ENCODE measurements at regions not wholly inside any gene's neighbourhood (a gene's known extent, or its start where the extent isn't known, plus 50 kb on each side); places are given as distances from the start of the nearest gene placed in this dataset.
"Not testable (repeated sequence)": the region's sequence is repeated elsewhere in the genome, so short reads cannot be mapped to it uniquely, and the experiment has no call there.

- Mint-ChIP-seq H3K27me3 (peaks cover 4% of the 10 kb centered on the region), H3K27ac (no peak overlapping the region), H3K4me1 (ENCODE audit: low read depth) (no peaks in the 10 kb centered on the region), H3K4me3 (no peak overlapping the region), H3K9me3 (no peaks in the 10 kb centered on the region), H3K36me3 (ENCODE audit: low read depth) (no peaks in the 10 kb centered on the region)
- DNase-seq = no peak
Measured at GRCh38 chr11:105389952-105390351, 219.9 kb upstream of the GRIA4 start.

GRCh38 chr11:105388006-105388405 lies 221.9 kb upstream of the GRIA4 start:
- H3K27me3 Mint-ChIP-seq = peaks cover 4% of the 10 kb centered on the region
- no peak overlapping the region for H3K4me3 Mint-ChIP-seq
- no peaks in the 10 kb centered on the region for H3K4me1 Mint-ChIP-seq (ENCODE audit: low read depth)
- no peaks in the 10 kb centered on the region for H3K9me3 Mint-ChIP-seq
- no peaks in the 10 kb centered on the region for H3K36me3 Mint-ChIP-seq (ENCODE audit: low read depth)
- H3K27ac Mint-ChIP-seq = no peak overlapping the region
- no peak for DNase-seq

GRCh38 chr11:105381941-105382340 lies 227.9 kb upstream of the GRIA4 start:
- H3K27me3 Mint-ChIP-seq = no peaks in the 10 kb centered on the region

GRCh38 chr11:105377870-105378269 lies 232.0 kb upstream of the GRIA4 start:
- H3K36me3 Mint-ChIP-seq (ENCODE audit: low read depth) = no peaks in the 10 kb centered on the region
- no peaks in the 10 kb centered on the region for H3K4me1 Mint-ChIP-seq (ENCODE audit: low read depth)
- no peaks in the 10 kb centered on the region for H3K27me3 Mint-ChIP-seq
- no peak overlapping the region for H3K4me3 Mint-ChIP-seq
- H3K27ac Mint-ChIP-seq = no peak overlapping the region
- DNase-seq = no peak
- H3K9me3 Mint-ChIP-seq = peaks cover 9% of the 10 kb centered on the region

More at GRCh38 chr11:105381941-105382340, 227.9 kb upstream of the GRIA4 start:
- Mint-ChIP-seq H3K4me1 (ENCODE audit: low read depth) (no peaks in the 10 kb centered on the region), H3K36me3 (ENCODE audit: low read depth) (no peaks in the 10 kb centered on the region), H3K9me3 (no peaks in the 10 kb centered on the region), H3K27ac (no peak overlapping the region), H3K4me3 (no peak overlapping the region)
- DNase-seq = no peak

GRCh38 chr11:105372206-105372605 lies 232.6 kb upstream of the CARD18 start:
- H3K27ac Mint-ChIP-seq = no peak overlapping the region
- no peaks in the 10 kb centered on the region for H3K27me3 Mint-ChIP-seq
- peaks cover 9% of the 10 kb centered on the region for H3K9me3 Mint-ChIP-seq
- no peaks in the 10 kb centered on the region for H3K4me1 Mint-ChIP-seq (ENCODE audit: low read depth)
- H3K4me3 Mint-ChIP-seq = no peak overlapping the region
- no peaks in the 10 kb centered on the region for H3K36me3 Mint-ChIP-seq (ENCODE audit: low read depth)
- DNase-seq = no peak

GRCh38 chr11:105371311-105371710 lies 231.7 kb upstream of the CARD18 start:
- no peak overlapping the region for H3K4me3 Mint-ChIP-seq
- DNase-seq = no peak
- no peaks in the 10 kb centered on the region for H3K27me3 Mint-ChIP-seq
- peaks cover 5% of the 10 kb centered on the region for H3K9me3 Mint-ChIP-seq
- H3K27ac Mint-ChIP-seq = no peak overlapping the region
- no peaks in the 10 kb centered on the region for H3K36me3 Mint-ChIP-seq (ENCODE audit: low read depth)
- no peaks in the 10 kb centered on the region for H3K4me1 Mint-ChIP-seq (ENCODE audit: low read depth)

- Mint-ChIP-seq H3K27ac (no peak overlapping the region), H3K9me3 (no peaks in the 10 kb centered on the region), H3K36me3 (ENCODE audit: low read depth) (no peaks in the 10 kb centered on the region), H3K4me3 (no peak overlapping the region), H3K27me3 (peaks cover 3% of the 10 kb centered on the region), H3K4me1 (ENCODE audit: low read depth) (no peaks in the 10 kb centered on the region)
- DNase-seq = no peak
Measured at GRCh38 chr11:105368711-105369110, 229.1 kb upstream of the CARD18 start.

- Mint-ChIP-seq H3K27me3 (peaks cover 3% of the 10 kb centered on the region), H3K27ac (no peak overlapping the region), H3K4me3 (no peak overlapping the region), H3K36me3 (ENCODE audit: low read depth) (no peaks in the 10 kb centered on the region), H3K4me1 (ENCODE audit: low read depth) (no peaks in the 10 kb centered on the region), H3K9me3 (no peaks in the 10 kb centered on the region)
- DNase-seq = no peak
Measured at GRCh38 chr11:105367129-105367528, 227.6 kb upstream of the CARD18 start.

GRCh38 chr11:105361651-105362050 lies 222.1 kb upstream of the CARD18 start:
- Mint-ChIP-seq H3K27me3 (peaks cover 14% of the 10 kb centered on the region), H3K4me1 (ENCODE audit: low read depth) (no peaks in the 10 kb centered on the region)
- no peak for DNase-seq

GRCh38 chr11:105357764-105358163 lies 218.2 kb upstream of the CARD18 start:
- Mint-ChIP-seq H3K27ac (no peak overlapping the region), H3K4me1 (ENCODE audit: low read depth) (no peaks in the 10 kb centered on the region), H3K9me3 (no peaks in the 10 kb centered on the region), H3K4me3 (no peak overlapping the region), H3K27me3 (peaks cover 11% of the 10 kb centered on the region), H3K36me3 (ENCODE audit: low read depth) (no peaks in the 10 kb centered on the region)
- no peak for DNase-seq

More at GRCh38 chr11:105361651-105362050, 222.1 kb upstream of the CARD18 start:
- no peak overlapping the region for H3K27ac Mint-ChIP-seq
- H3K36me3 Mint-ChIP-seq (ENCODE audit: low read depth) = no peaks in the 10 kb centered on the region
- H3K9me3 Mint-ChIP-seq = no peaks in the 10 kb centered on the region
- H3K4me3 Mint-ChIP-seq = no peak overlapping the region

GRCh38 chr11:105357146-105357545 lies 217.6 kb upstream of the CARD18 start:
- no peak for DNase-seq
- H3K4me1 Mint-ChIP-seq (ENCODE audit: low read depth) = no peaks in the 10 kb centered on the region
- H3K9me3 Mint-ChIP-seq = no peaks in the 10 kb centered on the region
- H3K36me3 Mint-ChIP-seq (ENCODE audit: low read depth) = no peaks in the 10 kb centered on the region
- H3K27me3 Mint-ChIP-seq = peaks cover 11% of the 10 kb centered on the region
- H3K4me3 Mint-ChIP-seq = no peak overlapping the region
- H3K27ac Mint-ChIP-seq = no peak overlapping the region

GRCh38 chr11:105349867-105350266 lies 210.3 kb upstream of the CARD18 start:
- H3K36me3 Mint-ChIP-seq (ENCODE audit: low read depth); DNase-seq; H3K27ac Mint-ChIP-seq; H3K4me3 Mint-ChIP-seq; H3K4me1 Mint-ChIP-seq (ENCODE audit: low read depth); H3K27me3 Mint-ChIP-seq: not testable (repeated sequence)
- H3K9me3 Mint-ChIP-seq = peaks cover 16% of the 10 kb centered on the region

- Mint-ChIP-seq H3K4me3 (no peak overlapping the region), H3K9me3 (peaks cover 13% of the 10 kb centered on the region), H3K4me1 (ENCODE audit: low read depth) (no peaks in the 10 kb centered on the region), H3K36me3 (ENCODE audit: low read depth) (no peaks in the 10 kb centered on the region), H3K27me3 (peaks cover 4% of the 10 kb centered on the region), H3K27ac (no peak overlapping the region)
- DNase-seq = no peak
Measured at GRCh38 chr11:105344938-105345337, 205.4 kb upstream of the CARD18 start.

GRCh38 chr11:105334025-105334714 lies 194.6 kb upstream of the CARD18 start:
- no peak for DNase-seq
- Mint-ChIP-seq H3K27me3 (peaks cover 7% of the 10 kb centered on the region), H3K4me1 (ENCODE audit: low read depth) (no peaks in the 10 kb centered on the region), H3K36me3 (ENCODE audit: low read depth) (no peaks in the 10 kb centered on the region), H3K9me3 (peaks cover 9% of the 10 kb centered on the region), H3K27ac (no peak overlapping the region), H3K4me3 (no peak overlapping the region)

GRCh38 chr11:105333153-105333552 lies 193.6 kb upstream of the CARD18 start:
- Mint-ChIP-seq H3K4me3 (no peak overlapping the region), H3K9me3 (peaks cover 6% of the 10 kb centered on the region), H3K27ac (no peak overlapping the region), H3K4me1 (ENCODE audit: low read depth) (no peaks in the 10 kb centered on the region), H3K36me3 (ENCODE audit: low read depth) (no peaks in the 10 kb centered on the region), H3K27me3 (peaks cover 7% of the 10 kb centered on the region)
- DNase-seq = no peak

- Mint-ChIP-seq H3K9me3 (peaks cover 5% of the 10 kb centered on the region), H3K4me3 (no peak overlapping the region), H3K27ac (no peak overlapping the region), H3K27me3 (peaks cover 7% of the 10 kb centered on the region), H3K4me1 (ENCODE audit: low read depth) (no peaks in the 10 kb centered on the region), H3K36me3 (ENCODE audit: low read depth) (no peaks in the 10 kb centered on the region)
- no peak for DNase-seq
Measured at GRCh38 chr11:105332171-105332570, 192.6 kb upstream of the CARD18 start.

Measured in activated T-cell treated with anti-CD3 and anti-CD28 coated beads, Interleukin-2, amount 50 U/mL, for 24 hours (primary cell).